Esophagus squamous epithelium (tissue), 5 donors: ENCODE measurements at regions not wholly inside any gene's neighbourhood (a gene's known extent, or its start where the extent isn't known, plus 50 kb on each side); places are given as distances from the start of the nearest gene placed in this dataset.
"Not testable (repeated sequence)": the region's sequence is repeated elsewhere in the genome, so short reads cannot be mapped to it uniquely, and the experiment has no call there.

Experiments used
- DNase-seq: peaks from one replicate; lab custom pipeline; 2025; lab: John Stamatoyannopoulos, UW
- H3K27ac ChIP-seq, 4 donors: fragments of 200-600 bp; sonication (generic); one replicate each; pipeline ENCODE4 v1.5.1; 2016 to 2019; ENCODE audit warnings: mild to moderate bottlenecking in 1 of 4
- H3K27me3 ChIP-seq, 4 donors: fragments of 200-600 bp; sonication (generic); 1 replicate in 3 of 4; 2 replicates in 1 of 4; pipeline versions ENCODE4 v1.5.1 to v1.6.0; 2017 to 2021; ENCODE audit warnings: antibody characterized with exemption in 1 of 4
- H3K36me3 ChIP-seq, 3 donors: fragments of 200-600 bp; sonication (generic); one replicate each; pipeline ENCODE4 v1.5.1; 2016 to 2019
- H3K4me1 ChIP-seq, 3 donors: fragments of 200-600 bp; sonication (generic); one replicate each; pipeline ENCODE4 v1.5.1; 2017 to 2019
- H3K4me3 ChIP-seq, 4 donors: fragments of 200-600 bp; sonication (generic); 1 replicate in 3 of 4; 2 replicates in 1 of 4; pipeline ENCODE4 v1.5.1; 2016 to 2019; ENCODE audit warnings: mild to moderate bottlenecking in 2 of 4, moderate library complexity in 1 of 4
- H3K9me3 ChIP-seq, 3 donors: fragments of 200-600 bp; sonication (generic); one replicate each; pipeline ENCODE4 v1.5.1; 2016 to 2019
- CTCF ChIP-seq, 6 experiments: fragments of 450-650 bp in 4 of 6; fragments of 200-600 bp in 2 of 6; sonication (generic) in 2 of 6; IDR thresholded peaks; one replicate each; pipeline ENCODE4 v1.5.1; 2016 to 2019; ENCODE audit warnings: antibody characterized with exemption in 6 of 6, mild to moderate bottlenecking in 4 of 6, moderate library complexity in 4 of 6
- POLR2A ChIP-seq, 4 donors: fragments of 450-650 bp; IDR thresholded peaks; one replicate each; pipeline ENCODE4 v1.6.1; 2017; ENCODE audit warnings: antibody characterized with exemption in 4 of 4, mild to moderate bottlenecking in 4 of 4, moderate library complexity in 3 of 4
- WGBS, 2 donors: methylation state at CpG; one replicate each; pipeline ENCODE4 v1.1.5; 2018; 5-methylcytosine and 5-hydroxymethylcytosine counted together
- intact Hi-C: fragments of 100-400 bp; cut with DNase I; formaldehyde crosslinking; loops from one replicate; pipeline ENCODE4 v1.15.0; 2022
- donor health status: DM: yes; HTN: yes; CAD: no.

DNA sequence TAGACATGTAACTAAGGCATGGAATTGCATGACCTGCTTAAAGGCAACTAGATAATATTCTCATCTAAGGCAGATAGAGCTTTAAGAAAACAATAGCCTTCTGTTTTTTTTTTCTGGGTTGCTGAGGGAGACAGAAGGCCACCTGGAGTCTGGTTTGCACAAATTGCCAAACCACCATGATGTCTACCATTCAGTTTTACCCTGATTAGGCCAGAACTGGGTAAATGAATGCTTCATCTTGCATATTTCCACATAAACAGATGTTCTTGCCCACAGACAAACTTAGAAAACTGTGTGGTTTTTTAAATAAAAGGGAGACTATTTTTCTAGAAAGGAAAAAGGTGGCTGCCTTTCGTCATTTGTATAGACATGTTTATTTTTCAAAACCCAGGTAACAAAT, 278.7 kb upstream of the PRICKLE1 start:
- no peaks in the 10 kb centered on the region for H3K36me3 ChIP-seq

GRCh38 chr12:42865282-42865681, 275.7 kb upstream of the PRICKLE1 start:
- 76 to 86% methylated on average over 3 of the region's 3 CpGs for WGBS, 2 donors
- Histone ChIP-seq H3K4me1 (no peaks in the 10 kb centered on the region), H3K27ac (no peak overlapping the region), H3K9me3 (no peaks in the 10 kb centered on the region), H3K36me3 (no peaks in the 10 kb centered on the region), H3K4me3 (no peak overlapping the region), H3K27me3 (no peaks in the 10 kb centered on the region)
- intact Hi-C loops: no loop called here
- TF ChIP-seq CTCF (IDR thresholded peaks at IDR 0.05) (no peak), POLR2A (IDR thresholded peaks at IDR 0.05) (no peak)
- no peak for DNase-seq

More for the DNA sequence above, 278.7 kb upstream of the PRICKLE1 start:
- no peak for TF ChIP-seq CTCF (IDR thresholded peaks at IDR 0.05)
- TF ChIP-seq POLR2A (IDR thresholded peaks at IDR 0.05): no peak
- intact Hi-C loops: no loop called here
- Histone ChIP-seq H3K4me3 (no peak overlapping the region), H3K27ac (no peak overlapping the region), H3K27me3 (no peaks in the 10 kb centered on the region), H3K9me3 (no peaks in the 10 kb centered on the region), H3K4me1 (no peaks in the 10 kb centered on the region)
- WGBS, 2 donors: 63 to 69% methylated on average over 1 of the region's 1 CpG
- no peak for DNase-seq

- DNase-seq: no peak
These were observed 272.5 kb upstream of the PRICKLE1 start for GRCh38 chr12:42862055-42862454.

GRCh38 chr12:42860331-42860730, 270.8 kb upstream of the PRICKLE1 start:
- intact Hi-C loops, H3K27me3 ChIP-seq, H3K27ac ChIP-seq, H3K36me3 ChIP-seq, DNase-seq, H3K4me1 ChIP-seq, H3K4me3 ChIP-seq, H3K9me3 ChIP-seq: not testable (repeated sequence)

More at GRCh38 chr12:42862055-42862454, 272.5 kb upstream of the PRICKLE1 start:
- no peak overlapping the region for H3K4me3 ChIP-seq
- H3K27ac ChIP-seq: no peak overlapping the region
- intact Hi-C loops: no loop called here
- no peaks in the 10 kb centered on the region for H3K9me3 ChIP-seq
- no peaks in the 10 kb centered on the region for H3K36me3 ChIP-seq
- TF ChIP-seq POLR2A (IDR thresholded peaks at IDR 0.05) (no peak), CTCF (IDR thresholded peaks at IDR 0.05) (no peak)
- no peaks in the 10 kb centered on the region for H3K27me3 ChIP-seq
- 72 to 82% methylated on average over 2 of the region's 2 CpGs for WGBS, 2 donors
- no peaks in the 10 kb centered on the region for H3K4me1 ChIP-seq

- Histone ChIP-seq H3K9me3 (no peaks in the 10 kb centered on the region), H3K4me1 (no peaks in the 10 kb centered on the region), H3K27me3 (no peaks in the 10 kb centered on the region), H3K4me3 (no peak overlapping the region), H3K36me3 (no peaks in the 10 kb centered on the region), H3K27ac (no peak overlapping the region)
- DNase-seq: no peak
- TF ChIP-seq CTCF (IDR thresholded peaks at IDR 0.05): no peak
- 61 to 75% methylated on average over 8 of the region's 8 CpGs for WGBS, 2 donors
- intact Hi-C loops: no loop called here
These were observed 270.1 kb upstream of the PRICKLE1 start for GRCh38 chr12:42859612-42860011.

GRCh38 chr12:42857106-42857505, 267.6 kb upstream of the PRICKLE1 start:
- Histone ChIP-seq H3K4me1 (no peaks in the 10 kb centered on the region), H3K9me3 (no peaks in the 10 kb centered on the region), H3K36me3 (no peaks in the 10 kb centered on the region), H3K27ac (no peak overlapping the region), H3K27me3 (no peaks in the 10 kb centered on the region), H3K4me3 (no peak overlapping the region)
- intact Hi-C loops: no loop called here
- TF ChIP-seq POLR2A (IDR thresholded peaks at IDR 0.05) (no peak), CTCF (IDR thresholded peaks at IDR 0.05) (no peak)
- no peak for DNase-seq
